Neural progenitor cell (in vitro differentiated cells): ENCODE measurements at regions not wholly inside any gene's neighbourhood (a gene's known extent, or its start where the extent isn't known, plus 50 kb on each side); places are given as distances from the start of the nearest gene placed in this dataset.

Source experiments
- DNase-seq: peaks from one replicate; pipeline ENCODE4 v3.0.0-alpha.2; 2016; ENCODE audit warnings: low spot score
- H2AFZ ChIP-seq: fragments of 200-600 bp; sonication (generic); replicated peaks from 2 replicates; pipeline ENCODE4 v1.6.1; 2016; ENCODE audit warnings: antibody characterized with exemption
- H3F3A ChIP-seq: fragments of 200-600 bp; sonication (generic); 2 replicates; pipeline ENCODE4 v1.6.1; 2016; ENCODE audit warnings: antibody characterized with exemption, low read depth
- H3K27ac ChIP-seq: fragments of 200-600 bp; sonication (generic); 2 replicates; pipeline ENCODE4 v1.5.1; 2016; ENCODE audit warnings: mild to moderate bottlenecking
- H3K27me3 ChIP-seq: fragments of 200-600 bp; sonication (generic); 2 replicates; pipeline ENCODE4 v1.6.1; 2016; ENCODE audit warnings: mild to moderate bottlenecking, moderate library complexity
- H3K36me3 ChIP-seq: fragments of 200-600 bp; sonication (generic); 2 replicates; pipeline ENCODE4 v1.5.1; 2016
- H3K4me1 ChIP-seq: fragments of 200-600 bp; sonication (generic); 2 replicates; pipeline ENCODE4 v1.6.1; 2016; ENCODE audit warnings: mixed run types
- H3K4me2 ChIP-seq: fragments of 200-600 bp; sonication (generic); 2 replicates; pipeline ENCODE4 v1.6.1; 2016
- H3K4me3 ChIP-seq: fragments of 200-600 bp; sonication (generic); 2 replicates; pipeline ENCODE4 v1.5.1; 2016
- H3K79me2 ChIP-seq: fragments of 200-600 bp; sonication (generic); 2 replicates; pipeline ENCODE4 v1.6.1; 2016; ENCODE audit warnings: low read depth
- H3K9ac ChIP-seq: fragments of 200-600 bp; sonication (generic); 2 replicates; pipeline ENCODE4 v1.6.1; 2016
- H3K9me3 ChIP-seq: fragments of 200-600 bp; sonication (generic); 2 replicates; pipeline ENCODE4 v1.5.1; 2016; ENCODE audit warnings: low read depth
- H4K20me1 ChIP-seq: fragments of 200-600 bp; sonication (generic); 2 replicates; pipeline ENCODE4 v1.6.1; 2016; ENCODE audit warnings: low read depth
- H3K27ac Mint-ChIP-seq: 3 replicates; pipeline ENCODE4 v1.8.0; 2021; ENCODE audit warnings: mixed read lengths
- H3K27me3 Mint-ChIP-seq: 2 replicates; pipeline ENCODE4 v1.8.0; 2022; ENCODE audit warnings: low read depth, mild to moderate bottlenecking, inconsistent platforms, moderate library complexity, mixed read lengths; ENCODE audit not compliant: insufficient read depth
- H3K36me3 Mint-ChIP-seq: 3 replicates; pipeline ENCODE4 v1.8.0; 2021; ENCODE audit warnings: mixed read lengths
- H3K4me1 Mint-ChIP-seq: 3 replicates; pipeline ENCODE4 v1.8.0; 2021; ENCODE audit warnings: mixed read lengths
- H3K4me3 Mint-ChIP-seq: 3 replicates; pipeline ENCODE4 v1.8.0; 2021; ENCODE audit warnings: mild to moderate bottlenecking, moderate library complexity, mixed read lengths
- H3K9me3 Mint-ChIP-seq: 3 replicates; pipeline ENCODE4 v1.8.0; 2020; ENCODE audit warnings: mixed read lengths
- CTCF ChIP-seq: fragments of 200-600 bp; sonication (generic); IDR thresholded peaks from 2 replicates; pipeline ENCODE4 v1.5.1; 2017; ENCODE audit warnings: antibody characterized with exemption, mild to moderate bottlenecking
- EZH2 ChIP-seq: fragments of 200-600 bp; sonication (generic); IDR thresholded peaks from 2 replicates; pipeline ENCODE4 v1.6.1; 2017; ENCODE audit warnings: antibody characterized with exemption, mild to moderate bottlenecking, moderate library complexity
- EZH2phosphoT487 ChIP-seq: fragments of 200-600 bp; sonication (generic); IDR thresholded peaks from 2 replicates; pipeline ENCODE4 v1.6.1; 2017; ENCODE audit warnings: antibody characterized with exemption

- H3K36me3 Mint-ChIP-seq = no peaks in the 10 kb centered on the region
- H3K9me3 Mint-ChIP-seq = peaks cover 2% of the 10 kb centered on the region
Measured at GRCh38 chr20:6614836-6615235, 152.7 kb upstream of the BMP2 start.

GRCh38 chr20:6613280-6613861 is 154.1 kb upstream of the BMP2 start:
- H3K4me3 ChIP-seq = no peak overlapping the region
- H3K4me1 ChIP-seq = no peaks in the 10 kb centered on the region
- H3F3A ChIP-seq = no peaks in the 10 kb centered on the region
- Mint-ChIP-seq H3K4me3 (no peak overlapping the region), H3K27ac (no peak overlapping the region), H3K36me3 (no peaks in the 10 kb centered on the region), H3K9me3 (no peaks in the 10 kb centered on the region), H3K27me3 (no peaks in the 10 kb centered on the region), H3K4me1 (no peaks in the 10 kb centered on the region)
- no peaks in the 10 kb centered on the region for H3K9me3 ChIP-seq
- DNase-seq = no peak
- H4K20me1 ChIP-seq = no peaks in the 10 kb centered on the region
- no peak overlapping the region for H3K4me2 ChIP-seq
- H2AFZ ChIP-seq = no peak overlapping the region
- TF ChIP-seq EZH2phosphoT487 (no peak), CTCF (no peak), EZH2 (no peak)
- H3K36me3 ChIP-seq = no peaks in the 10 kb centered on the region
- no peak overlapping the region for H3K27ac ChIP-seq
- H3K27me3 ChIP-seq = no peaks in the 10 kb centered on the region
- no peak overlapping the region for H3K9ac ChIP-seq
- H3K79me2 ChIP-seq = no peaks in the 10 kb centered on the region

More at GRCh38 chr20:6614836-6615235, 152.7 kb upstream of the BMP2 start:
- H3K79me2 ChIP-seq = no peaks in the 10 kb centered on the region
- Mint-ChIP-seq H3K4me1 (no peaks in the 10 kb centered on the region), H3K4me3 (no peak overlapping the region), H3K27ac (no peak overlapping the region), H3K27me3 (no peaks in the 10 kb centered on the region)
- no peaks in the 10 kb centered on the region for H3F3A ChIP-seq
- H3K4me2 ChIP-seq = no peak overlapping the region
- no peak for DNase-seq
- no peaks in the 10 kb centered on the region for H3K9me3 ChIP-seq
- TF ChIP-seq EZH2 (no peak), EZH2phosphoT487 (no peak), CTCF (no peak)
- no peak overlapping the region for H2AFZ ChIP-seq
- no peak overlapping the region for H3K27ac ChIP-seq
- no peaks in the 10 kb centered on the region for H3K4me1 ChIP-seq
- no peaks in the 10 kb centered on the region for H3K27me3 ChIP-seq
- no peak overlapping the region for H3K9ac ChIP-seq
- no peaks in the 10 kb centered on the region for H4K20me1 ChIP-seq
- H3K4me3 ChIP-seq = no peak overlapping the region
- no peaks in the 10 kb centered on the region for H3K36me3 ChIP-seq

- Histone ChIP-seq H4K20me1 (no peaks in the 10 kb centered on the region), H3F3A (no peaks in the 10 kb centered on the region), H2AFZ (no peak overlapping the region), H3K4me3 (no peak overlapping the region), H3K9ac (no peak overlapping the region), H3K79me2 (no peaks in the 10 kb centered on the region), H3K4me2 (no peak overlapping the region), H3K27ac (no peak overlapping the region), H3K36me3 (no peaks in the 10 kb centered on the region), H3K4me1 (no peaks in the 10 kb centered on the region), H3K9me3 (no peaks in the 10 kb centered on the region), H3K27me3 (no peaks in the 10 kb centered on the region)
- Mint-ChIP-seq H3K4me1 (no peaks in the 10 kb centered on the region), H3K27ac (no peak overlapping the region), H3K36me3 (no peaks in the 10 kb centered on the region), H3K4me3 (no peak overlapping the region), H3K9me3 (no peaks in the 10 kb centered on the region), H3K27me3 (no peaks in the 10 kb centered on the region)
- no peak for TF ChIP-seq CTCF
- TF ChIP-seq EZH2phosphoT487 = no peak
- no peak for TF ChIP-seq EZH2
- DNase-seq = no peak
Measured at GRCh38 chr20:6612606-6612923, 154.9 kb upstream of the BMP2 start.
